ENCODE measurements at regions not wholly inside any gene's neighbourhood (a gene's known extent, or its start where the extent isn't known, plus 50 kb on each side); places are given as distances from the start of the nearest gene placed in this dataset.

DNA sequence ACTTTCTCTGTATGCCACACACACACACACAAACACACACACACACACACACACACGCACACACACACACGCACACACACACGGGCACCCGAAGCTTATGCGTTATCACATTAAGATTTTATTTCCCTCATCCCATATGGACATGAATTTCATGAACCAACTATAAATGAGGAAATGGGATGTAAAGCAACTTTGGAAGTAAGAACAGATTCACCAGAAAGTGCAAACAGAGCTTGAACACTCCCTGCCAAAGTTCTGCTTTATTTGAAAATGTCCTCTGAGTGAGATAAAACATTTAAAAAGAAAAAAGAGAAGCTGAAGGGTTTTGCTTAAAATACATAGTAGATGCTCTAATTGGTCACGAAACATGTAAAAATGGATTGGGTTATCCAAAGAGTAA is 90.4 kb upstream of the OTX2 start:
- Mint-ChIP-seq H3K27ac (no peak overlapping the region), H3K36me3 (no peaks in the 10 kb centered on the region), H3K4me1 (no peaks in the 10 kb centered on the region), H3K9me3 (ENCODE audit: low read depth) (no peaks in the 10 kb centered on the region), H3K4me3 (no peak overlapping the region), H3K27me3 (peaks cover 6% of the 10 kb centered on the region)
- ATAC-seq (no peak), DNase-seq (no peak)
- CTCF ChIA-PET, result no interaction called here

DNA sequence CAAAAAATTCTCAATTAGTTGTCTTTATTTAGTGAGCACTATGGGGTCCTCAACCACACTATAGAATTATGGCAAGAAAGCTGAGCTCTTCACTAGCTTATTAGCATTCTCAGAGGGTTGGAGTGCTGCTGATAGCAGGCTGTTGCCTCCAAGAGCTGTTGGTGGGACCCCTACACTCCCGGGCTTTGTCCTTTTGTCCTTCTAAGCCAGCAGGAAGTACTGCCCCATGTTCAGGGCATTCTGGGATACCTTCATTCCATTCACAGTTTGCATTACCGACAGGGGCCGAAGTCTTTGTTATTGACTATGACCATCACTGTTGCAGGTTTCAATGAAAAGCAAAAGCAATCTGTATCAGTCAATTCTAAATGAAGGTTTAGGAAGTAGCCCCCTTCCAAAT is 89.5 kb upstream of the OTX2 start:
- Mint-ChIP-seq H3K36me3 (no peaks in the 10 kb centered on the region), H3K4me3 (no peak overlapping the region), H3K27me3 (peaks cover 9% of the 10 kb centered on the region), H3K9me3 (ENCODE audit: low read depth) (no peaks in the 10 kb centered on the region), H3K27ac (no peak overlapping the region), H3K4me1 (no peaks in the 10 kb centered on the region)
- DNase-seq (no peak), ATAC-seq (no peak)
- CTCF ChIA-PET, result no interaction called here

- DNase-seq (no peak), ATAC-seq (no peak)
- no peaks in the 10 kb centered on the region for H3K36me3 Mint-ChIP-seq
- H3K27ac Mint-ChIP-seq, result no peak overlapping the region
- CTCF ChIA-PET, result no interaction called here
- H3K4me1 Mint-ChIP-seq, result no peaks in the 10 kb centered on the region
- no peak overlapping the region for H3K4me3 Mint-ChIP-seq
- no peaks in the 10 kb centered on the region for H3K9me3 Mint-ChIP-seq (ENCODE audit: low read depth)
- peaks cover 20% of the 10 kb centered on the region for H3K27me3 Mint-ChIP-seq
Observed at GRCh38 chr14:56896922-56897321, 86.6 kb upstream of the OTX2 start.

DNA sequence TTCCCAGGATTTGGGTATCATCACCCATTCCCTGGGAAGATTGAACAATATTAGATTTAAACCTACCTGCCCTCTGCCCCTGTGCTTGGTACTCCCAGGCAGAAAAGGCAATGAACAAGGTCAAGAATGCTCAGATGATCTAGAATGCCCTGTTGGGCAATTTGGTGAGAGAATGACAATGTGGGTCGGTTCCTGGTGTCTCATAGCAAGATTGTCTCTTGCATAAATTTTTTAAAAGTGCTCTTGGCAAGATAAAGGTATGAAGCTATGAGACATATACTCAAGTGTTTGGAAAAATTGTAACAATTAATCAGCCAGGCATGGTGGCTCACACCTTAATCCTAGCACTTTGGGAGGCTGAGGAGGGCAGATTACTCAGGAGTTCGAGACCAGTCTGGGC is 86.0 kb upstream of the OTX2 start:
- Mint-ChIP-seq H3K36me3 (no peaks in the 10 kb centered on the region), H3K27me3 (peaks cover 24% of the 10 kb centered on the region), H3K4me1 (no peaks in the 10 kb centered on the region), H3K9me3 (ENCODE audit: low read depth) (no peaks in the 10 kb centered on the region), H3K27ac (no peak overlapping the region), H3K4me3 (no peak overlapping the region)
- ATAC-seq, result no peak
- DNase-seq, result no peak
- CTCF ChIA-PET, result no interaction called here

GRCh38 chr14:56895154-56895553 is 84.9 kb upstream of the OTX2 start:
- Mint-ChIP-seq H3K4me1 (no peaks in the 10 kb centered on the region), H3K27me3 (peaks cover 26% of the 10 kb centered on the region), H3K27ac (no peak overlapping the region), H3K36me3 (no peaks in the 10 kb centered on the region), H3K9me3 (ENCODE audit: low read depth) (no peaks in the 10 kb centered on the region), H3K4me3 (no peak overlapping the region)
- no peak for DNase-seq
- ATAC-seq, result no peak
- CTCF ChIA-PET, result no interaction called here

- Mint-ChIP-seq H3K9me3 (ENCODE audit: low read depth) (no peaks in the 10 kb centered on the region), H3K4me1 (no peaks in the 10 kb centered on the region), H3K4me3 (no peak overlapping the region), H3K27ac (no peak overlapping the region), H3K27me3 (peaks cover 28% of the 10 kb centered on the region), H3K36me3 (no peaks in the 10 kb centered on the region)
- DNase-seq, result no peak
- CTCF ChIA-PET, result no interaction called here
- no peak for ATAC-seq
Observed at GRCh38 chr14:56894591-56894991, 84.3 kb upstream of the OTX2 start.

DNA sequence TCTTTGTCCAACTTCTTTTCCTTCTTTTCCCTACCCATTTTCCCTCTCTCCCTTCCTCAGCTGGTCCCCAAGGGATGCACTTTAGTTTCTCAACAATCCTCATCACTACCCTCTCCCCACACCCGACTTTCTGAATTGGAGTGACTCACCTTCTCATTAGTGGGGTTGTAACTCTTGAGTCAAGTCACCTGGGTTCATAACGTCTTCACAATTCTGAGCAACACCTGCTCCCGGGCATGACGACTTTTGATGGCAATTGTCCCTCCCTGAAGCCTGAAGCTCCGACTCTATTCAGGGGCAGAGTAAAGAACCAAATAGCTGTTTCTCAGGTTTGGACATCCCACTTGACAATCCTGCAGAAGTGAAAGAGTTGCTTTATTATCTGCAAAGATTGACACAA is 82.7 kb upstream of the OTX2 start:
- H3K36me3 Mint-ChIP-seq, result no peaks in the 10 kb centered on the region
- CTCF ChIA-PET, result no interaction called here
- H3K4me3 Mint-ChIP-seq, result no peak overlapping the region
- H3K27ac Mint-ChIP-seq, result no peak overlapping the region
- no peaks in the 10 kb centered on the region for H3K9me3 Mint-ChIP-seq (ENCODE audit: low read depth)
- peaks cover 35% of the 10 kb centered on the region for H3K27me3 Mint-ChIP-seq
- no peaks in the 10 kb centered on the region for H3K4me1 Mint-ChIP-seq
- no peak for DNase-seq
- ATAC-seq, result no peak

DNA sequence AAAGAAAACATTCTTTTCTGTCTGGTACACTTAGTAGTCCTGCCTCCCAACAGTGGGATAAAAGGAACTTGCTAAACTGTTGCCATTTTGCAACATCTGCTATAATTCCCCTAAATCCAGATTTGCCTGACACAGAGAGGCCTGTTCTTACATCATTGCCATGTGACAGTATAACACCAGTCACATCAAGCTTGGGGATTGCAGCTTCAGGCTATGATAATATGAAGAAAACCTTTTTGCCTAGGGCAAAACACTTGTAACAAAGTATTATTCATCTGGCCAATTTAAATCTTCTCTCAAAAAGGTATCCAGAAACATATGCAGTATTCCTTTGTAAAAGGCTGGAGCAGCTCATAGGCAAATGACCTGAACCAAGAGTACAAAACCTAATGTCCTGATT is 80.9 kb upstream of the OTX2 start:
- peaks cover 35% of the 10 kb centered on the region for H3K27me3 Mint-ChIP-seq
- H3K9me3 Mint-ChIP-seq (ENCODE audit: low read depth), result no peaks in the 10 kb centered on the region
- H3K4me3 Mint-ChIP-seq, result no peak overlapping the region
- no peak overlapping the region for H3K27ac Mint-ChIP-seq
- ATAC-seq (no peak), DNase-seq (no peak)
- no peaks in the 10 kb centered on the region for H3K4me1 Mint-ChIP-seq
- H3K36me3 Mint-ChIP-seq, result no peaks in the 10 kb centered on the region
- CTCF ChIA-PET, result no interaction called here

DNA sequence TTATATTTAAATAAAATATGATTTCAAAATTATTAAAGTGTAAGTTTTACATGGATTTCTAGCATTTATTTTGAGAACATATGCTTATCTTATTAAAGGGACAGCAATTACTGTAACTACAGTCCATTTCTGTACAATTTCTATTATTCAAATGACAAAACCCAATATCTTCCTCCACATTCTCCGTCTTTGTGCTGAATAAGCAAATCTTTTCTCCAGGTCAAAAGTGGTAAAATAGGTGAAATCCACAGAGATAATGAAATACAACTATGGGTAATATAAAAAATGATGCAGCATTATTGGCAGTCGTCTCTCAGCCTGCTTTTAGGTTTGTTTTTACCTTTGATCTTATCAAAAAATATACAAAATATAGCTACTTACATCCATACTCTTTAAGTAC is 79.4 kb upstream of the OTX2 start:
- Mint-ChIP-seq H3K27ac (no peak overlapping the region), H3K36me3 (no peaks in the 10 kb centered on the region), H3K4me3 (no peak overlapping the region), H3K4me1 (no peaks in the 10 kb centered on the region), H3K27me3 (peaks cover 32% of the 10 kb centered on the region), H3K9me3 (ENCODE audit: low read depth) (no peaks in the 10 kb centered on the region)
- DNase-seq, result no peak
- CTCF ChIA-PET, result no interaction called here
- no peak for ATAC-seq

- no peak for DNase-seq
- H3K4me3 Mint-ChIP-seq, result no peak overlapping the region
- H3K27me3 Mint-ChIP-seq, result peaks cover 24% of the 10 kb centered on the region
- H3K4me1 Mint-ChIP-seq, result no peaks in the 10 kb centered on the region
- no peaks in the 10 kb centered on the region for H3K9me3 Mint-ChIP-seq (ENCODE audit: low read depth)
- H3K36me3 Mint-ChIP-seq, result no peaks in the 10 kb centered on the region
- CTCF ChIA-PET, result no interaction called here
- ATAC-seq, result no peak
- no peak overlapping the region for H3K27ac Mint-ChIP-seq
Observed at GRCh38 chr14:56888274-56888673, 78.0 kb upstream of the OTX2 start.

- CTCF ChIA-PET, result no interaction called here
- Mint-ChIP-seq H3K36me3 (no peaks in the 10 kb centered on the region), H3K9me3 (ENCODE audit: low read depth) (no peaks in the 10 kb centered on the region), H3K4me3 (no peak overlapping the region), H3K4me1 (no peaks in the 10 kb centered on the region), H3K27me3 (peaks cover 16% of the 10 kb centered on the region), H3K27ac (no peak overlapping the region)
- ATAC-seq, result no peak
- DNase-seq, result no peak
Observed at GRCh38 chr14:56887216-56887615, 76.9 kb upstream of the OTX2 start.

- CTCF ChIA-PET, result no interaction called here
- DNase-seq (no peak), ATAC-seq (no peak)
- H3K4me3 Mint-ChIP-seq, result no peak overlapping the region
- H3K36me3 Mint-ChIP-seq, result no peaks in the 10 kb centered on the region
- H3K27me3 Mint-ChIP-seq, result peaks cover 12% of the 10 kb centered on the region
- no peaks in the 10 kb centered on the region for H3K4me1 Mint-ChIP-seq
- no peak overlapping the region for H3K27ac Mint-ChIP-seq
- no peaks in the 10 kb centered on the region for H3K9me3 Mint-ChIP-seq (ENCODE audit: low read depth)
Observed at GRCh38 chr14:56886471-56887062, 76.3 kb upstream of the OTX2 start.

DNA sequence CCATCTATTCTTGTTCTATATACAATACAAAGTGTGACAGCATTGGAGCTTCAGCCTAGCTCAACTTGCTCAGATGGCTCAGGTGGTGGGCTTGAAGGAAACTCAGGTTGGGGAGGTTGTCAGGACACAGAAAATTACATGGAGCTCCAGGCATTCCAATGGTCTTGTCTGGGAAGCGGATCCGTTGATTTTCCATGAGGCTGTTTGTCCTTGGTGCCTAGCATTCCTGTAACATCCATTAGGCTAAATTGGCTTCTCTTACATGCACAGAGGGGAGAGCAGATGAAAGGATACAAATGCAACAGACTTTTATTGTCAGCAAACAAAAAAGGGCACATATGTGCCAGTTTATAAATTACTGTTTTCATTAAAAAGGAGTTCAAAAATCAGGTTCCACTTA is 75.5 kb upstream of the OTX2 start:
- no peaks in the 10 kb centered on the region for H3K4me1 Mint-ChIP-seq
- ATAC-seq, result no peak
- CTCF ChIA-PET, result no interaction called here

GRCh38 chr14:56884617-56885016 is 74.3 kb upstream of the OTX2 start:
- no peaks in the 10 kb centered on the region for H3K36me3 Mint-ChIP-seq
- H3K9me3 Mint-ChIP-seq (ENCODE audit: low read depth), result no peaks in the 10 kb centered on the region
- peaks cover 7% of the 10 kb centered on the region for H3K27me3 Mint-ChIP-seq
- DNase-seq (no peak), ATAC-seq (no peak)
- H3K27ac Mint-ChIP-seq, result no peak overlapping the region
- no peak overlapping the region for H3K4me3 Mint-ChIP-seq
- no peaks in the 10 kb centered on the region for H3K4me1 Mint-ChIP-seq
- CTCF ChIA-PET, result no interaction called here

More for the DNA sequence above, 75.5 kb upstream of the OTX2 start:
- Mint-ChIP-seq H3K36me3 (no peaks in the 10 kb centered on the region), H3K9me3 (ENCODE audit: low read depth) (no peaks in the 10 kb centered on the region), H3K4me3 (no peak overlapping the region), H3K27me3 (peaks cover 11% of the 10 kb centered on the region), H3K27ac (no peak overlapping the region)
- DNase-seq, result no peak

DNA sequence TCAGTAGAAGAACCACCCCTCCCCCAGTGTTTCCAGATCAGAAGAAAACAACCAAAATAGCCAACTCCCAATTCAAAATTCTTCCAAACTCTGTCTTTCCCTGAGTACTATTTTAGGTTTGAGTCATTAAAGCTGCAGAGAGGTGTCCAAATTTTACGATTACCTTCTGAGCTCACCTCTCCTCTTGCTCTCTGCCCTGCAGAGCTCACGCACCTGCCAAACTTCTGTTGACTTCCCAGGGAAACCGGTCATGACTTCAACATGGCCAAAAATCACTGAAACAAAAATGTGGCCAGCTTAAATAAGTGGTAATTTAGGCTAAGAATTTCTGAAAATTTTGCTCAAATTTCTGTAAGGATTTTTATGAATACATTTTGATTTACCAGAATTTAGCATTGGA is 70.9 kb upstream of the OTX2 start:
- no peak overlapping the region for H3K27ac Mint-ChIP-seq
- no peaks in the 10 kb centered on the region for H3K4me1 Mint-ChIP-seq
- ATAC-seq, result no peak
- CTCF ChIA-PET, result no interaction called here
- no peaks in the 10 kb centered on the region for H3K36me3 Mint-ChIP-seq
- H3K9me3 Mint-ChIP-seq (ENCODE audit: low read depth), result no peaks in the 10 kb centered on the region
- no peak overlapping the region for H3K4me3 Mint-ChIP-seq
- DNase-seq, result no peak
- H3K27me3 Mint-ChIP-seq, result no peaks in the 10 kb centered on the region
